Astrocyte (in vitro differentiated cells and primary cell): ENCODE measurements at regions not wholly inside any gene's neighbourhood (a gene's known extent, or its start where the extent isn't known, plus 50 kb on each side); places are given as distances from the start of the nearest gene placed in this dataset.

Source experiments
- EZH2 ChIP-seq: IDR thresholded peaks from 2 replicates; pipeline ENCODE4 v1.6.1; 2012; ENCODE audit warnings: mild to moderate bottlenecking, low read length, inconsistent platforms; ENCODE audit not compliant: insufficient read depth
- TF ChIP-seq, protein P1 (sequence below): IDR thresholded peaks from 2 replicates; pipeline ENCODE4 v1.5.1; 2011; ENCODE audit warnings: low read depth, mild to moderate bottlenecking, inconsistent platforms, low read length, moderate library complexity; ENCODE audit not compliant: insufficient read depth

DNA sequence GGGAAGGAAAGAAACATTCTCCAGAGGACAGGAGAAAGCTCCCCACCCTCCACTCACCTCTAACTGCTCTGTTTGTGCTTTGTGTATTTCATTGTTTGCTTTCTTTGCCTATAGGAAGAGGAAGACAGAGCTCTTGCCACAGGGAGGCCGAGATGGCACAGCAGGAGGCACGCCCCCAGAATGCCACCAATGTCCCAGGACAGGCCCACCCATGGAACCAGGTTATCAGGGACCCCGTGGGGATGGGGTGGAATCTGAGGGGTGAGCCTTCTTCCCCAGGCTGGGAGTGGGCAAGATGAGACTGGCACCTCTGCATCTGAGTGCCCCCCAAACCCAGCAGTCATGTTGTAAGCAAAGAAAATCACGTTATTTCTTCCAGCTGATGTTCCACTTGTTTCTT, 155.8 kb downstream of the TBC1D2B start:
- TF ChIP-seq, protein P1, sequence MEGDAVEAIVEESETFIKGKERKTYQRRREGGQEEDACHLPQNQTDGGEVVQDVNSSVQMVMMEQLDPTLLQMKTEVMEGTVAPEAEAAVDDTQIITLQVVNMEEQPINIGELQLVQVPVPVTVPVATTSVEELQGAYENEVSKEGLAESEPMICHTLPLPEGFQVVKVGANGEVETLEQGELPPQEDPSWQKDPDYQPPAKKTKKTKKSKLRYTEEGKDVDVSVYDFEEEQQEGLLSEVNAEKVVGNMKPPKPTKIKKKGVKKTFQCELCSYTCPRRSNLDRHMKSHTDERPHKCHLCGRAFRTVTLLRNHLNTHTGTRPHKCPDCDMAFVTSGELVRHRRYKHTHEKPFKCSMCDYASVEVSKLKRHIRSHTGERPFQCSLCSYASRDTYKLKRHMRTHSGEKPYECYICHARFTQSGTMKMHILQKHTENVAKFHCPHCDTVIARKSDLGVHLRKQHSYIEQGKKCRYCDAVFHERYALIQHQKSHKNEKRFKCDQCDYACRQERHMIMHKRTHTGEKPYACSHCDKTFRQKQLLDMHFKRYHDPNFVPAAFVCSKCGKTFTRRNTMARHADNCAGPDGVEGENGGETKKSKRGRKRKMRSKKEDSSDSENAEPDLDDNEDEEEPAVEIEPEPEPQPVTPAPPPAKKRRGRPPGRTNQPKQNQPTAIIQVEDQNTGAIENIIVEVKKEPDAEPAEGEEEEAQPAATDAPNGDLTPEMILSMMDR = no peak
- TF ChIP-seq EZH2 = no peak
